Ovary (tissue), 3 donors: ENCODE measurements at regions not wholly inside any gene's neighbourhood (a gene's known extent, or its start where the extent isn't known, plus 50 kb on each side); places are given as distances from the start of the nearest gene placed in this dataset.

Experiments
- CTCF ChIP-seq, 3 donors: fragments of 450-650 bp in 2 of 3; fragments of 200-600 bp in 1 of 3; IDR thresholded peaks; one replicate each; pipeline versions ENCODE4 v1.5.1 to v1.8.0; 2016 to 2022; ENCODE audit warnings: antibody characterized with exemption in 3 of 3, mild to moderate bottlenecking in 1 of 3
- POLR2A ChIP-seq: fragments of 450-650 bp; IDR thresholded peaks from one replicate; pipeline ENCODE4 v1.6.1; 2017; ENCODE audit warnings: antibody characterized with exemption, mild to moderate bottlenecking, moderate library complexity
- donor health status: DM: no; HTN: no; CAD: no.

GRCh38 chr9:1248743-1249142 lies 198.6 kb downstream of the DMRT2 start:
- TF ChIP-seq CTCF (IDR thresholded peaks at IDR 0.05) (no peak), POLR2A (no peak)
